ENCODE measurements at regions not wholly inside any gene's neighbourhood (a gene's known extent, or its start where the extent isn't known, plus 50 kb on each side); places are given as distances from the start of the nearest gene placed in this dataset.
"Not testable (repeated sequence)": the region's sequence is repeated elsewhere in the genome, so short reads cannot be mapped to it uniquely, and the experiment has no call there.

- no peak for DNase-seq (ENCODE audit: extremely low read depth, low read depth, low spot score)
Observed at GRCh38 chr6:86128130-86128814, 485.6 kb upstream of the SYNCRIP start.

GRCh38 chr6:86122086-86122485 is 479.4 kb upstream of the SYNCRIP start:
- DNase-seq (ENCODE audit: extremely low read depth, low read depth, low spot score): no peak

- DNase-seq (ENCODE audit: extremely low read depth, low read depth, low spot score): no peak
Observed at GRCh38 chr6:86118271-86118670, 475.6 kb upstream of the SYNCRIP start.

- no peak for DNase-seq (ENCODE audit: extremely low read depth, low read depth, low spot score)
Observed at GRCh38 chr6:86107985-86108384, 465.3 kb upstream of the SYNCRIP start.

GRCh38 chr6:86087954-86088353 is 445.3 kb upstream of the SYNCRIP start:
- no peak for DNase-seq (ENCODE audit: extremely low read depth, low read depth, low spot score)

- no peak for DNase-seq (ENCODE audit: extremely low read depth, low read depth, low spot score)
Observed at GRCh38 chr6:86079938-86080337, 437.3 kb upstream of the SYNCRIP start.

- DNase-seq (ENCODE audit: extremely low read depth, low read depth, low spot score): no peak
Observed at GRCh38 chr6:86070151-86070550, 427.5 kb upstream of the SYNCRIP start.

GRCh38 chr6:86065002-86065401 is 422.3 kb upstream of the SYNCRIP start:
- not testable (repeated sequence) for DNase-seq (ENCODE audit: extremely low read depth, low read depth, low spot score)

GRCh38 chr6:86057293-86057980 is 414.8 kb upstream of the SYNCRIP start:
- not testable (repeated sequence) for DNase-seq (ENCODE audit: extremely low read depth, low read depth, low spot score)

GRCh38 chr6:86045038-86045437 is 402.4 kb upstream of the SYNCRIP start:
- no peak for DNase-seq (ENCODE audit: extremely low read depth, low read depth, low spot score)

GRCh38 chr6:86042214-86042613 is 399.5 kb upstream of the SYNCRIP start:
- no peak for DNase-seq (ENCODE audit: extremely low read depth, low read depth, low spot score)

- no peak for DNase-seq (ENCODE audit: extremely low read depth, low read depth, low spot score)
Observed at GRCh38 chr6:86031713-86032112, 389.0 kb upstream of the SYNCRIP start.

- no peak for DNase-seq (ENCODE audit: extremely low read depth, low read depth, low spot score)
Observed at GRCh38 chr6:86030875-86031274, 388.2 kb upstream of the SYNCRIP start.

GRCh38 chr6:86028776-86029175 is 386.1 kb upstream of the SYNCRIP start:
- no peak for DNase-seq (ENCODE audit: extremely low read depth, low read depth, low spot score)

- not testable (repeated sequence) for DNase-seq (ENCODE audit: extremely low read depth, low read depth, low spot score)
Observed at GRCh38 chr6:86026890-86027289, 384.2 kb upstream of the SYNCRIP start.

GRCh38 chr6:86017236-86017635 is 374.6 kb upstream of the SYNCRIP start:
- DNase-seq (ENCODE audit: extremely low read depth, low read depth, low spot score): no peak

GRCh38 chr6:86016567-86016966 is 373.9 kb upstream of the SYNCRIP start:
- DNase-seq (ENCODE audit: extremely low read depth, low read depth, low spot score): no peak

GRCh38 chr6:86016077-86016476 is 373.4 kb upstream of the SYNCRIP start:
- DNase-seq (ENCODE audit: extremely low read depth, low read depth, low spot score): no peak

- not testable (repeated sequence) for DNase-seq (ENCODE audit: extremely low read depth, low read depth, low spot score)
Observed at GRCh38 chr6:86012991-86013390, 370.3 kb upstream of the SYNCRIP start.

GRCh38 chr6:86010915-86011786 is 368.5 kb upstream of the SYNCRIP start:
- no peak for DNase-seq (ENCODE audit: extremely low read depth, low read depth, low spot score)

GRCh38 chr6:85997206-85997605 is 354.5 kb upstream of the SYNCRIP start:
- no peak for DNase-seq (ENCODE audit: extremely low read depth, low read depth, low spot score)

GRCh38 chr6:85996034-85996375 is 353.3 kb upstream of the SYNCRIP start:
- no peak for DNase-seq (ENCODE audit: extremely low read depth, low read depth, low spot score)

All from glomerular endothelial cell (primary cell).